ENCODE measurements at regions not wholly inside any gene's neighbourhood (a gene's known extent, or its start where the extent isn't known, plus 50 kb on each side); places are given as distances from the start of the nearest gene placed in this dataset.

- Mint-ChIP-seq H3K4me1 (ENCODE audit: low read depth) (no peaks in the 10 kb centered on the region), H3K27ac (ENCODE audit: unreplicated experiment) (no peak overlapping the region), H3K36me3 (ENCODE audit: low read depth) (no peaks in the 10 kb centered on the region), H3K9me3 (ENCODE audit: low read depth) (no peaks in the 10 kb centered on the region), H3K27me3 (ENCODE audit: low read depth) (peaks cover 2% of the 10 kb centered on the region), H3K4me3 (ENCODE audit: unreplicated experiment) (no peak overlapping the region)
- DNase-seq (ENCODE audit: low spot score): no peak
- TF ChIP-seq CTCF (IDR thresholded peaks at IDR 0.05): no peak
These were observed 226.0 kb upstream of the PWP1 start for GRCh38 chr12:107459641-107460040.

- TF ChIP-seq CTCF (IDR thresholded peaks at IDR 0.05): no peak
- Mint-ChIP-seq H3K4me3 (ENCODE audit: unreplicated experiment) (no peak overlapping the region), H3K4me1 (ENCODE audit: low read depth) (no peaks in the 10 kb centered on the region), H3K9me3 (ENCODE audit: low read depth) (no peaks in the 10 kb centered on the region), H3K27ac (ENCODE audit: unreplicated experiment) (no peak overlapping the region), H3K27me3 (ENCODE audit: low read depth) (peaks cover 4% of the 10 kb centered on the region), H3K36me3 (ENCODE audit: low read depth) (no peaks in the 10 kb centered on the region)
- DNase-seq (ENCODE audit: low spot score): no peak
These were observed 224.2 kb upstream of the PWP1 start for GRCh38 chr12:107461222-107461975.

- Mint-ChIP-seq H3K9me3 (ENCODE audit: low read depth) (no peaks in the 10 kb centered on the region), H3K27ac (ENCODE audit: unreplicated experiment) (no peak overlapping the region), H3K27me3 (ENCODE audit: low read depth) (peaks cover 6% of the 10 kb centered on the region), H3K4me3 (ENCODE audit: unreplicated experiment) (no peak overlapping the region), H3K36me3 (ENCODE audit: low read depth) (no peaks in the 10 kb centered on the region), H3K4me1 (ENCODE audit: low read depth) (no peaks in the 10 kb centered on the region)
- TF ChIP-seq CTCF (IDR thresholded peaks at IDR 0.05): no peak
- DNase-seq (ENCODE audit: low spot score): no peak
These were observed 222.9 kb upstream of the PWP1 start for GRCh38 chr12:107462428-107463332.

- DNase-seq (ENCODE audit: low spot score): no peak
- no peak overlapping the region for H3K27ac Mint-ChIP-seq (ENCODE audit: unreplicated experiment)
These were observed 221.0 kb upstream of the PWP1 start for GRCh38 chr12:107464644-107465043.

More at GRCh38 chr12:107464644-107465043, 221.0 kb upstream of the PWP1 start:
- no peak overlapping the region for H3K4me3 Mint-ChIP-seq (ENCODE audit: unreplicated experiment)
- peaks cover 7% of the 10 kb centered on the region for H3K27me3 Mint-ChIP-seq (ENCODE audit: low read depth)
- no peaks in the 10 kb centered on the region for H3K36me3 Mint-ChIP-seq (ENCODE audit: low read depth)
- H3K9me3 Mint-ChIP-seq (ENCODE audit: low read depth): no peaks in the 10 kb centered on the region
- no peaks in the 10 kb centered on the region for H3K4me1 Mint-ChIP-seq (ENCODE audit: low read depth)
- no peak for TF ChIP-seq CTCF (IDR thresholded peaks at IDR 0.05)

All from chondrocyte (in vitro differentiated cells).